ENCODE measurements at regions not wholly inside any gene's neighbourhood (a gene's known extent, or its start where the extent isn't known, plus 50 kb on each side); places are given as distances from the start of the nearest gene placed in this dataset.
"Not testable (repeated sequence)": the region's sequence is repeated elsewhere in the genome, so short reads cannot be mapped to it uniquely, and the experiment has no call there.

DNA sequence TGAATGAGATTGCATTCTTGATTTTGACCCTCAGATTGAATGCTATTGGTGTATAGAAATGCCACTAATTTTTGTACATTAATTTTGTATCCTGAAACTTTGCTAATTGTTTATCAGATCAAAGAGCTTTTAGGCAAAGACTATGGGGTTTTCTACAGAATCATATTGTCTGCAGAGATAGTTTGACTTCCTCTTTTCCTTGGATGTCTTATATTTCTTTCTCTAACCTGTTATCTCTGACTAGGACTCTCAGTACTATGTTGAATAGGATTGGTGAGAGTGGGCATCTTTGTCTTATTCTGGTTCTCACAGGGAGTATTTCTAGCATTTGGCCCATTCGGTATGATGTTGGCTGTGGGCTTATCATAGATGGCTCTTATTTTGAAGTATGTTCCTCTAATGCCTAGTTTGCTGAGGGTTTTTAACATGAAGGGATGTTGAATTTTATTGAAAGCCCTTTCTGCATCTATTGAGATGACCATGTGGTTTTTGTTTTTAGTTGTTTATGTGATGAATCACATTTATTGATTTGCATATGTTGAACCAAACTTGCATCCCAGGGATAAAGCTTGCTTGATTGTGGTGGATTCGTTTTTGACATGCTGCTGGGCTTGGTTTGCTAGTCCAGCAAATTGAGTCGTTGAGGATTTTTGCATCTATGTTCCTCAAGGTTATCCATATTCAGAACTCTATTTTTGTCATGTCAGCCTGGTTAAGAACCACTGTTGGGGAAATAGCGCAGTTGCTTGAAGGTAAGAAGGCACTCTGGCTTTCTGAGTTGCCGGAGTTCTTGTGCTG lies 85.8 kb upstream of the NOTCH2NLA start:
- H3K36me3 ChIP-seq (ENCODE audit: insufficient read depth, low read length); ATAC-seq (ENCODE audit: insufficient read depth, low read depth); H3K4me2 ChIP-seq (ENCODE audit: insufficient read depth, low read length); H3K9ac ChIP-seq (ENCODE audit: low read depth, low read length); H3K27me3 ChIP-seq (ENCODE audit: insufficient read depth, low read length, poor library complexity); DNase-seq; H3K9me3 ChIP-seq (ENCODE audit: insufficient read depth, low read length, severe bottlenecking); H3K4me1 ChIP-seq (ENCODE audit: insufficient read depth, low read length); H2AFZ ChIP-seq (ENCODE audit: low read depth, low read length); H4K20me1 ChIP-seq (ENCODE audit: insufficient read depth, low read length); H3K4me3 ChIP-seq (ENCODE audit: low read depth in 1 of 2, low read length in 2 of 2); H3K79me2 ChIP-seq (ENCODE audit: insufficient read depth, low read length); H3K27ac ChIP-seq (ENCODE audit: low read length): not testable (repeated sequence)

DNA sequence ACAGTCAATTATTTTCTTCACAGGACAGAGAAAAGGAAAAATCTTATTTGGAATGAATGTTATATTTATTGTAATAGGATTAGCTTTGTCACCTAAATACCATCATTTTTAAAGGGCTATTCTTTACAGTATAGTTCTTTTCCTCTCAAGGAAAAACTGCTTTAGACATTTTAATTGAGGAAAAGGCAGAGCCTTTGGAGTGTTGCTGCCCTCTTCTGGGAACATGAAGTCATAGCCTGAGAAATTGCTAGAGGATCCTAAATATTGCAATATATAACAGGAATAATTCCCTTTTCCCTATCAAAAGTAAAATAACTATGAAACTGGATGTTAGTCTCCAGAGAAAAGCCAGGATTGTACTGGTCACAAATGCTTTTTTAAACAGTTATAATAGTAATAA lies 81.8 kb upstream of the NOTCH2NLA start:
- not testable (repeated sequence) for H3K4me1 ChIP-seq (ENCODE audit: insufficient read depth, low read length); H2AFZ ChIP-seq (ENCODE audit: low read depth, low read length); H3K27ac ChIP-seq (ENCODE audit: low read length); H3K4me3 ChIP-seq (ENCODE audit: low read depth in 1 of 2, low read length in 2 of 2); H3K36me3 ChIP-seq (ENCODE audit: insufficient read depth, low read length); H3K4me2 ChIP-seq (ENCODE audit: insufficient read depth, low read length); H3K9me3 ChIP-seq (ENCODE audit: insufficient read depth, low read length, severe bottlenecking); H3K9ac ChIP-seq (ENCODE audit: low read depth, low read length); H3K79me2 ChIP-seq (ENCODE audit: insufficient read depth, low read length); H4K20me1 ChIP-seq (ENCODE audit: insufficient read depth, low read length); H3K27me3 ChIP-seq (ENCODE audit: insufficient read depth, low read length, poor library complexity); ATAC-seq (ENCODE audit: insufficient read depth, low read depth); DNase-seq

DNA sequence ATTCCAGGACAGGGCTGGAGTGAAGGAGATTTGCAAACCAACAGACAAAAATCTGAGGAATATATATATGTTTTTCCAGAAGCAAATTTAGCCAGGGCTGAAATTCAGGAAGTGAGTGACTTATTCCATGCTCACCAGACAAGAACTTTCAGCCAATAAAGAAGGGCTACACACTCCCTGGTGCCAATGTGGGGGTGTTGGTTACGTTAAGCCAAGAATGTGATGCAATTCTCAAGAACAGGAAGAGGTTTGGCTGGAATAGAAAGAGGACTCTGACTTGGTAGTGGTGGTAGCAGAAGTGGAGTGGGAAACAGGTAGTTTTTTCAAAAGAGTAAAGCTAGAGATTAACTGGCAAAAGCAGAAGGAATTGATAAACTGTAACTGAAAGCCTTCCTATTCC lies 80.6 kb upstream of the NOTCH2NLA start:
- H3K4me1 ChIP-seq (ENCODE audit: insufficient read depth, low read length); H3K27me3 ChIP-seq (ENCODE audit: insufficient read depth, low read length, poor library complexity); H3K27ac ChIP-seq (ENCODE audit: low read length); H4K20me1 ChIP-seq (ENCODE audit: insufficient read depth, low read length); H3K36me3 ChIP-seq (ENCODE audit: insufficient read depth, low read length); DNase-seq; ATAC-seq (ENCODE audit: insufficient read depth, low read depth); H3K9me3 ChIP-seq (ENCODE audit: insufficient read depth, low read length, severe bottlenecking); H3K4me2 ChIP-seq (ENCODE audit: insufficient read depth, low read length); H3K4me3 ChIP-seq (ENCODE audit: low read depth in 1 of 2, low read length in 2 of 2); H2AFZ ChIP-seq (ENCODE audit: low read depth, low read length); H3K9ac ChIP-seq (ENCODE audit: low read depth, low read length); H3K79me2 ChIP-seq (ENCODE audit: insufficient read depth, low read length): not testable (repeated sequence)

DNA sequence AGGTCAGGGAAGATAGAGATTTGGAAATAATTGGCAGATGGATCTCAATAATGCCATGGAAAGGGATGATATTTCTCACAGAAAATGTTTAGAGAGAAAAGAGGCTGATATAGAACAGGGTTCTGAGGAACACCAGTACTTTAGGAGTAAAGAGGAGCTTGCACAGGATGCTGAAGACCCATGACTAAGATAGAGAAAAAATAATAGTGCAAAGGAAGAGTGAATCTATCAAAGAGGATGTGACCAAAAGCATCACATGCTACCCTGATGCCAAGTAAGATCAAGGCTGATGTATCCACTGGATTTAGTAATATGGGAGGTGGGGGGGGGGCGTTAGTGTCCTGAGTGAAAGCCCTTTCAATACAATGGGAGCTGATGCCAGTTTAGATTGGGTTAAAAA lies 80.1 kb upstream of the NOTCH2NLA start:
- H3K4me3 ChIP-seq (ENCODE audit: low read depth in 1 of 2, low read length in 2 of 2); H3K27me3 ChIP-seq (ENCODE audit: insufficient read depth, low read length, poor library complexity); H4K20me1 ChIP-seq (ENCODE audit: insufficient read depth, low read length); H3K9ac ChIP-seq (ENCODE audit: low read depth, low read length); H3K79me2 ChIP-seq (ENCODE audit: insufficient read depth, low read length); H3K27ac ChIP-seq (ENCODE audit: low read length); H3K4me1 ChIP-seq (ENCODE audit: insufficient read depth, low read length); H3K9me3 ChIP-seq (ENCODE audit: insufficient read depth, low read length, severe bottlenecking); H3K36me3 ChIP-seq (ENCODE audit: insufficient read depth, low read length); DNase-seq; ATAC-seq (ENCODE audit: insufficient read depth, low read depth); H2AFZ ChIP-seq (ENCODE audit: low read depth, low read length); H3K4me2 ChIP-seq (ENCODE audit: insufficient read depth, low read length): not testable (repeated sequence)

DNA sequence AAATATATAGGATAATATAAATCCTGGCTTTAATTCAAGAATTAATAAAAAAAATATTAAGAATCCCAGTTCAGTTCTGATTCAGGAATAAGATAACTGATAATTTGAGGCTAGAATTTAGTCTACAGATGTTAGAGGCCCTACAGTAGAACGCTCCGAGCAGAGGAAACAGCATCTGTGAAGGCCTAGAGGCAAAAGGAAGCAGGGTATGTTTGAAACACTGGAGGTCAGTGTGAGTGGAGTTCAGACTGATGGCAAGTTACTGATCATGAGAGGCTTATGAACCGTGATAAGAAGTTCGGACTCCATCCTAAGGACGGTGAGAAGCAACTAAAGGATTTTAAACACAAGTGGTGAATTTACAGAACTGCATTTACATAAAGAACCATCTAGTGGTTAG lies 79.3 kb upstream of the NOTCH2NLA start:
- H2AFZ ChIP-seq (ENCODE audit: low read depth, low read length); H3K27ac ChIP-seq (ENCODE audit: low read length); H3K9me3 ChIP-seq (ENCODE audit: insufficient read depth, low read length, severe bottlenecking); H3K4me2 ChIP-seq (ENCODE audit: insufficient read depth, low read length); H3K9ac ChIP-seq (ENCODE audit: low read depth, low read length); H3K4me1 ChIP-seq (ENCODE audit: insufficient read depth, low read length); H3K36me3 ChIP-seq (ENCODE audit: insufficient read depth, low read length); H3K79me2 ChIP-seq (ENCODE audit: insufficient read depth, low read length); DNase-seq; H3K27me3 ChIP-seq (ENCODE audit: insufficient read depth, low read length, poor library complexity); H3K4me3 ChIP-seq (ENCODE audit: low read depth in 1 of 2, low read length in 2 of 2); H4K20me1 ChIP-seq (ENCODE audit: insufficient read depth, low read length): not testable (repeated sequence)
- peak; percentile 29; the same call in 1 of the 3 replicates for ATAC-seq (ENCODE audit: insufficient read depth, low read depth)

DNA sequence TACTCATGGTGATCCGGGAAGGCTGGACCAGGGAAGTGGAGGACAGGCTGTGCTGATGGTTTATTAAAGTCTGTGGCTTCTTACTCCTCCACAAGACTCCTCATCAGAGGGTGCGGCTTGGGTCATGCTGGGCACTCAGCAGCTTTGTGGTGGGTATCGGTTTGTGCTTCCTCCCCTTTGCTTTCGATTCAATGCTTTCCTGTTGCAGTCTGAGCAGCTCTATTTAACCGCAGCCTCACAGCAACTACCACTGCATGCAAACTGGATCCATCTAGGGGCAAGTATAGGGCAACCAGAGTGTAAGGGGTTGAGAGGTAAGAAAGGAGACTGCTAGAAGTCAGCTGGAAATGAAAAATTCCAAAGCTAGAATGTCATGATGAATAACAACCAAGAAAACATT lies 78.8 kb upstream of the NOTCH2NLA start:
- not testable (repeated sequence) for H3K4me2 ChIP-seq (ENCODE audit: insufficient read depth, low read length); H4K20me1 ChIP-seq (ENCODE audit: insufficient read depth, low read length); H2AFZ ChIP-seq (ENCODE audit: low read depth, low read length); H3K79me2 ChIP-seq (ENCODE audit: insufficient read depth, low read length); H3K4me1 ChIP-seq (ENCODE audit: insufficient read depth, low read length); H3K9ac ChIP-seq (ENCODE audit: low read depth, low read length); H3K27me3 ChIP-seq (ENCODE audit: insufficient read depth, low read length, poor library complexity); H3K9me3 ChIP-seq (ENCODE audit: insufficient read depth, low read length, severe bottlenecking); H3K27ac ChIP-seq (ENCODE audit: low read length); H3K36me3 ChIP-seq (ENCODE audit: insufficient read depth, low read length); H3K4me3 ChIP-seq (ENCODE audit: low read depth in 1 of 2, low read length in 2 of 2); DNase-seq
- ATAC-seq (ENCODE audit: insufficient read depth, low read depth) = peak; percentile 99

DNA sequence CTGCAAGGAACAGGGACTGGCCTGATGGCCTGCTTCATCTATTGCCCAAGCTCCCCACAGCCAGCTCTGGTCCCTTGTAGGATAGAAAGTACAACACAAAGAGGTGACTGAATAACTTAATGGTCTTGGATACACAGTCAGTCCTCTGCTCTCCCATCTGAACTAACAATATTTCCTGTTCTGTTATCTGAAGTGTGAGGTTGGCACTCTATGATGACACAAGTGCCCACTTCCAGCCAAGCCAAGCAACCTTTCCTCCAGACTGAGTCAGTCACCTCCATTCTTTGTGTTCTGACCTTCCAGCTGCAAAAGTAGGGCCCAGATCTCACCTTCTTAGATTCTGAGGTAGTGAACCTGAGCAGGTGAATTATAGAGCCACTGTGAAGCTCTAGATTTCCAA lies 77.8 kb upstream of the NOTCH2NLA start:
- not testable (repeated sequence) for H3K4me2 ChIP-seq (ENCODE audit: insufficient read depth, low read length); H3K27me3 ChIP-seq (ENCODE audit: insufficient read depth, low read length, poor library complexity); H2AFZ ChIP-seq (ENCODE audit: low read depth, low read length); H3K79me2 ChIP-seq (ENCODE audit: insufficient read depth, low read length); H3K36me3 ChIP-seq (ENCODE audit: insufficient read depth, low read length); H3K9me3 ChIP-seq (ENCODE audit: insufficient read depth, low read length, severe bottlenecking); DNase-seq; H3K4me1 ChIP-seq (ENCODE audit: insufficient read depth, low read length); H3K4me3 ChIP-seq (ENCODE audit: low read depth in 1 of 2, low read length in 2 of 2); H3K27ac ChIP-seq (ENCODE audit: low read length); H3K9ac ChIP-seq (ENCODE audit: low read depth, low read length); H4K20me1 ChIP-seq (ENCODE audit: insufficient read depth, low read length); ATAC-seq (ENCODE audit: insufficient read depth, low read depth)

DNA sequence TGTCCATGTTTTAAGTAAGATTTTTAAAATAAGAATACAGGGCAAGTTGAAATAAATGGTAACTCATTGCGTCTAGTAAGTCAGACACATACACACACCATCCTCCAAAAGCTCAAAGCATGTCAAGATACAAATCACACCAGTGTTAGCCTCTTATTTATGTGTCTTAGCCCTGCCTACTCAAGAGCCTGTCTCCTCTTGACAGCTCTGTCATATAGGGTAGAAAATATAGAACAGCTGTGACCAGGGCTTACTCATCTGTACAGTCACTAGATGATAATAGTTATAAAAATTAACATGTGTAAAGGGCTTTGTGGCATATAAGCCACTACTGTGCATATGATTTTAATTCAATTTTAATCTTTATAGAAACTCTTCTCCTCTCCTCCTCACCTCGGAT lies 76.6 kb upstream of the NOTCH2NLA start:
- not testable (repeated sequence) for DNase-seq; H3K9ac ChIP-seq (ENCODE audit: low read depth, low read length); H3K4me1 ChIP-seq (ENCODE audit: insufficient read depth, low read length); H3K4me2 ChIP-seq (ENCODE audit: insufficient read depth, low read length); H3K4me3 ChIP-seq (ENCODE audit: low read depth in 1 of 2, low read length in 2 of 2); H3K79me2 ChIP-seq (ENCODE audit: insufficient read depth, low read length); H3K36me3 ChIP-seq (ENCODE audit: insufficient read depth, low read length); ATAC-seq (ENCODE audit: insufficient read depth, low read depth); H3K27ac ChIP-seq (ENCODE audit: low read length); H3K9me3 ChIP-seq (ENCODE audit: insufficient read depth, low read length, severe bottlenecking); H2AFZ ChIP-seq (ENCODE audit: low read depth, low read length); H3K27me3 ChIP-seq (ENCODE audit: insufficient read depth, low read length, poor library complexity); H4K20me1 ChIP-seq (ENCODE audit: insufficient read depth, low read length)
